H1 (cell line): ENCODE measurements at regions not wholly inside any gene's neighbourhood (a gene's known extent, or its start where the extent isn't known, plus 50 kb on each side); places are given as distances from the start of the nearest gene placed in this dataset.

Experiments
- EGR1 ChIP-seq: IDR thresholded peaks from 2 replicates; pipeline ENCODE4 v1.6.1; 2011; ENCODE audit warnings: low read depth, low read length, borderline replicate concordance
- FOSL1 ChIP-seq: IDR thresholded peaks from 2 replicates; pipeline ENCODE4 v1.6.1; 2011; ENCODE audit warnings: mild to moderate bottlenecking, low read depth, low read length, moderate library complexity; ENCODE audit not compliant: insufficient read depth
- GABPA ChIP-seq: IDR thresholded peaks from 2 replicates; pipeline ENCODE4 v1.6.1; 2011; ENCODE audit warnings: mild to moderate bottlenecking, low read length, moderate library complexity, borderline replicate concordance; ENCODE audit not compliant: insufficient read depth
- JUN ChIP-seq: IDR thresholded peaks from 2 replicates; pipeline ENCODE4 v1.6.1; 2011; ENCODE audit warnings: low read depth, mild to moderate bottlenecking, improper control_type of control experiment, low read length
- PHF8 ChIP-seq: fragments of 200-600 bp; sonication (generic); conservative IDR thresholded peaks from 2 replicates; pipeline ENCODE4 v1.7.1; 2012; ENCODE audit warnings: low read depth, mild to moderate bottlenecking, inconsistent platforms, low read length, moderate library complexity
- RAD21 ChIP-seq, 2 experiments: IDR thresholded peaks in 1 of 2; conservative IDR thresholded peaks in 1 of 2; 2 replicates each; pipeline ENCODE4 v1.6.1; 2011; ENCODE audit warnings: low read depth in 2 of 2, low read length in 2 of 2, improper control_type of control experiment in 1 of 2, inconsistent platforms in 1 of 2, mild to moderate bottlenecking in 1 of 2, moderate library complexity in 1 of 2
- SIRT6 ChIP-seq: IDR thresholded peaks from one replicate; pipeline ENCODE4 v1.7.1; 2012; ENCODE audit warnings: low read length, inconsistent platforms
- TAF1 ChIP-seq: IDR thresholded peaks from 2 replicates; pipeline ENCODE4 v1.6.1; 2011; ENCODE audit warnings: mild to moderate bottlenecking, low read depth, low read length
- TCF12 ChIP-seq: IDR thresholded peaks from 2 replicates; pipeline ENCODE4 v1.6.1; 2011; ENCODE audit warnings: low read depth, mild to moderate bottlenecking, low read length
- TF ChIP-seq, protein P1 (sequence below): IDR thresholded peaks from 2 replicates; pipeline ENCODE4 v1.6.1; 2012; ENCODE audit warnings: low read length, inconsistent platforms

DNA sequence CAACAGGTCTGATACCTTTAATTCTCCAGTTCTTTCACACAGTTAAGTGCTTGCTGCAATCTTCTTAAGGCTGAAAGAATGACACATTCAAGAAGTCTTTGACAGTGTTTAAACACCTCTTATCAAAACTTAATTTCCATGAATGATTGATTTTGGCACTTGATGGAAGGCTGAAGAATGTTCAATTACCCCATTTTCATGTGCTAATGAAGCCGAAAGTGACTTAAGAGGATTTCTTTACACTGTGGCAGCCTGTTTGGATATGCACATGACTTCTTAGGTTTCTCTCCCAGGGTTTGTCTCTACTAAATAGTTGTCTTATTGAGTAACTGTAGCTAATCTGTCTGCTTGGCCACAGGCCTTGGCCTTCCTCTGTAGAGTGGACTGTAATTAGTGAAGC is 81.1 kb upstream of the PRDM1 start (continued):
- TF ChIP-seq, protein P1, sequence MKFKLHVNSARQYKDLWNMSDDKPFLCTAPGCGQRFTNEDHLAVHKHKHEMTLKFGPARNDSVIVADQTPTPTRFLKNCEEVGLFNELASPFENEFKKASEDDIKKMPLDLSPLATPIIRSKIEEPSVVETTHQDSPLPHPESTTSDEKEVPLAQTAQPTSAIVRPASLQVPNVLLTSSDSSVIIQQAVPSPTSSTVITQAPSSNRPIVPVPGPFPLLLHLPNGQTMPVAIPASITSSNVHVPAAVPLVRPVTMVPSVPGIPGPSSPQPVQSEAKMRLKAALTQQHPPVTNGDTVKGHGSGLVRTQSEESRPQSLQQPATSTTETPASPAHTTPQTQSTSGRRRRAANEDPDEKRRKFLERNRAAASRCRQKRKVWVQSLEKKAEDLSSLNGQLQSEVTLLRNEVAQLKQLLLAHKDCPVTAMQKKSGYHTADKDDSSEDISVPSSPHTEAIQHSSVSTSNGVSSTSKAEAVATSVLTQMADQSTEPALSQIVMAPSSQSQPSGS: no peak
- TF ChIP-seq TCF12 (no peak), TAF1 (no peak), EGR1 (no peak), SIRT6 (no peak), FOSL1 (no peak), RAD21 (IDR thresholded peaks at IDR 0.05 in 1 of 2, conservative IDR thresholded peaks at IDR 0.05 in 1 of 2; ENCODE audit: low read depth in 2 of 2, low read length in 2 of 2) (no peak), GABPA (no peak), PHF8 (no peak), JUN (no peak)
